Ishikawa (cell line): ENCODE measurements at regions not wholly inside any gene's neighbourhood (a gene's known extent, or its start where the extent isn't known, plus 50 kb on each side); places are given as distances from the start of the nearest gene placed in this dataset.

Experiments
- CEBPB ChIP-seq: IDR thresholded peaks from 2 replicates; pipeline ENCODE4 v1.6.1; 2012
- CREB1 ChIP-seq: IDR thresholded peaks from 2 replicates; pipeline ENCODE4 v1.6.1; 2012; ENCODE audit warnings: low read depth
- EGR1 ChIP-seq: IDR thresholded peaks from 2 replicates; pipeline ENCODE4 v1.6.1; 2012
- EP300 ChIP-seq: IDR thresholded peaks from 2 replicates; pipeline ENCODE4 v1.6.1; 2012; ENCODE audit warnings: borderline replicate concordance
- FOXM1 ChIP-seq: IDR thresholded peaks from 2 replicates; pipeline ENCODE4 v1.6.1; 2012; ENCODE audit warnings: low read depth, borderline replicate concordance
- NFIC ChIP-seq: IDR thresholded peaks from 2 replicates; pipeline ENCODE4 v1.6.1; 2012
- RAD21 ChIP-seq: IDR thresholded peaks from 2 replicates; pipeline ENCODE4 v1.6.1; 2012; ENCODE audit warnings: low read depth
- TAF1 ChIP-seq: IDR thresholded peaks from 2 replicates; pipeline ENCODE4 v1.6.1; 2012; ENCODE audit warnings: low read depth, mild to moderate bottlenecking
- TCF12 ChIP-seq: IDR thresholded peaks from 2 replicates; pipeline ENCODE4 v1.6.1; 2012; ENCODE audit warnings: low read depth
- TEAD4 ChIP-seq: IDR thresholded peaks from 2 replicates; pipeline ENCODE4 v1.6.1; 2012
- YY1 ChIP-seq: IDR thresholded peaks from 2 replicates; pipeline ENCODE4 v1.6.1; 2012; ENCODE audit warnings: low read depth
- ZBTB7A ChIP-seq: IDR thresholded peaks from 2 replicates; pipeline ENCODE4 v1.6.1; 2012; ENCODE audit warnings: low read depth
- TF ChIP-seq, protein P1 (sequence below): IDR thresholded peaks from 2 replicates; pipeline ENCODE4 v1.6.1; 2012
- TF ChIP-seq, protein P2 (sequence below): IDR thresholded peaks from 2 replicates; pipeline ENCODE4 v1.6.1; 2012
- TF ChIP-seq, protein P3 (sequence below): IDR thresholded peaks from 2 replicates; pipeline ENCODE4 v1.6.1; 2012; ENCODE audit warnings: low read depth, mild to moderate bottlenecking

DNA sequence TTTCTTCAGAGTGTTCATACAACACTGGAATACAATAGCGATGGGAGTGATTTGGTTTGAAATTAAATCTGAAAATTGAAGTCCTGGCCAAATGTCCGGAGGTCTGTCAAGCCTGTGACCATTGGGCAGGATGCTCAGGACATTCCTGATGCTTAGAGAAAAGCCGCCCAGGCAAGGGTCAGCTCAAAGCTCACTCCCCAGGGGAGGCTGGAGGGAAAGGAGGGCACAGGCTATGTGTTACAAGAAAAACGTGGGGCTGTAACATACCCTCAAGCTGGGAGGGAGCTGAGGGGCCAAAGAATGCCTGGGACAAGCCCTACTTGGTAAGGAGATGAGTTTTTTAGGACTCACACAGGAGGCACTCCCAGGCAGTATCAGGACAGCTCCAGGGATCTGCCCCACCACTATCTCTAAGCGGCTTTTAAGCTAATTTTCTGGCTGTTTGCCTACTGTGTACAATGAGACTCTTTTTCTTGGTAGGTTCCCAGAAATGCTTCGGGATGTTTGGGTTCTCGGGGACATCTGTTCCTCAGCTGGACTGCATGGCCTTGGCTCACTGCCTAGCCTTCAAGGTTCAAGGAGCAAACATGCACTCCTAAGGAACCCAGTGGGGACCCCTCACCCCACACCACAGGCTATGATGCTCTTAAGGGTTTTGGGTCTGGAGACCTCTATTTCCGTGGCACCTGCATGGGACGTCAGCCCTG is 500.1 kb downstream of the BRD1 start:
- no peak for TF ChIP-seq EGR1
- TF ChIP-seq FOXM1: no peak
- TF ChIP-seq, protein P1, sequence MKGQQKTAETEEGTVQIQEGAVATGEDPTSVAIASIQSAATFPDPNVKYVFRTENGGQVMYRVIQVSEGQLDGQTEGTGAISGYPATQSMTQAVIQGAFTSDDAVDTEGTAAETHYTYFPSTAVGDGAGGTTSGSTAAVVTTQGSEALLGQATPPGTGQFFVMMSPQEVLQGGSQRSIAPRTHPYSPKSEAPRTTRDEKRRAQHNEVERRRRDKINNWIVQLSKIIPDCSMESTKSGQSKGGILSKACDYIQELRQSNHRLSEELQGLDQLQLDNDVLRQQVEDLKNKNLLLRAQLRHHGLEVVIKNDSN: no peak
- no peak for TF ChIP-seq ZBTB7A
- no peak for TF ChIP-seq TEAD4
- no peak for TF ChIP-seq RAD21
- no peak for TF ChIP-seq TAF1
- TF ChIP-seq TCF12: no peak
- no peak for TF ChIP-seq CEBPB
- no peak for TF ChIP-seq EP300
- TF ChIP-seq CREB1: no peak
- TF ChIP-seq, protein P2, sequence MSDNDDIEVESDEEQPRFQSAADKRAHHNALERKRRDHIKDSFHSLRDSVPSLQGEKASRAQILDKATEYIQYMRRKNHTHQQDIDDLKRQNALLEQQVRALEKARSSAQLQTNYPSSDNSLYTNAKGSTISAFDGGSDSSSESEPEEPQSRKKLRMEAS: no peak
- TF ChIP-seq, protein P3, sequence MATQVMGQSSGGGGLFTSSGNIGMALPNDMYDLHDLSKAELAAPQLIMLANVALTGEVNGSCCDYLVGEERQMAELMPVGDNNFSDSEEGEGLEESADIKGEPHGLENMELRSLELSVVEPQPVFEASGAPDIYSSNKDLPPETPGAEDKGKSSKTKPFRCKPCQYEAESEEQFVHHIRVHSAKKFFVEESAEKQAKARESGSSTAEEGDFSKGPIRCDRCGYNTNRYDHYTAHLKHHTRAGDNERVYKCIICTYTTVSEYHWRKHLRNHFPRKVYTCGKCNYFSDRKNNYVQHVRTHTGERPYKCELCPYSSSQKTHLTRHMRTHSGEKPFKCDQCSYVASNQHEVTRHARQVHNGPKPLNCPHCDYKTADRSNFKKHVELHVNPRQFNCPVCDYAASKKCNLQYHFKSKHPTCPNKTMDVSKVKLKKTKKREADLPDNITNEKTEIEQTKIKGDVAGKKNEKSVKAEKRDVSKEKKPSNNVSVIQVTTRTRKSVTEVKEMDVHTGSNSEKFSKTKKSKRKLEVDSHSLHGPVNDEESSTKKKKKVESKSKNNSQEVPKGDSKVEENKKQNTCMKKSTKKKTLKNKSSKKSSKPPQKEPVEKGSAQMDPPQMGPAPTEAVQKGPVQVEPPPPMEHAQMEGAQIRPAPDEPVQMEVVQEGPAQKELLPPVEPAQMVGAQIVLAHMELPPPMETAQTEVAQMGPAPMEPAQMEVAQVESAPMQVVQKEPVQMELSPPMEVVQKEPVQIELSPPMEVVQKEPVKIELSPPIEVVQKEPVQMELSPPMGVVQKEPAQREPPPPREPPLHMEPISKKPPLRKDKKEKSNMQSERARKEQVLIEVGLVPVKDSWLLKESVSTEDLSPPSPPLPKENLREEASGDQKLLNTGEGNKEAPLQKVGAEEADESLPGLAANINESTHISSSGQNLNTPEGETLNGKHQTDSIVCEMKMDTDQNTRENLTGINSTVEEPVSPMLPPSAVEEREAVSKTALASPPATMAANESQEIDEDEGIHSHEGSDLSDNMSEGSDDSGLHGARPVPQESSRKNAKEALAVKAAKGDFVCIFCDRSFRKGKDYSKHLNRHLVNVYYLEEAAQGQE: no peak

DNA sequence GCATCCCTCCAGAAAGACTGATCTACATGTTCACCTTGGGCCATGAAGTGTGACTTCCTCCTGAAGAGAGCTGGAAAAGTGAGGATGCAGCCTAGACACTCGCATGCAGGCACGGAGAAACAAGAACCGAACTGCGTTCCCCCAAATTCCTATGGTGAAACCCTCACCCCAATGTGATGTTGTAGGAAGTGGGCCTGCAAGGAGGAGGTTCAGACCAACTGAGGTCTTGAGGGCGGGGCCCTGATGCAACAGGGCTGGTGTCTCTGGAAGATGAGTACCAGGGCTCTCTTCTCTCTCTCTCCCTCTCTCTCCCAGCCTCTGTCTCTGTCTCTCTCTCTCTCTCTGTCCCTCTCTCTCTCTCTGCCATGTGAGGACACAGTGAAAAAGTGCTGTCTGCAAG is 501.1 kb downstream of the BRD1 start:
- TF ChIP-seq YY1: no peak
- TF ChIP-seq CEBPB: no peak
- no peak for TF ChIP-seq EP300
- no peak for TF ChIP-seq ZBTB7A
- no peak for TF ChIP-seq CREB1
- TF ChIP-seq RAD21: no peak
- no peak for TF ChIP-seq TEAD4
- TF ChIP-seq TCF12: no peak
- TF ChIP-seq TAF1: no peak
- TF ChIP-seq, protein P2: no peak
- no peak for TF ChIP-seq FOXM1
- no peak for TF ChIP-seq EGR1
- TF ChIP-seq NFIC: no peak
- TF ChIP-seq, protein P1: no peak
- TF ChIP-seq, protein P3: no peak

GRCh38 chr22:49325531-49326395 is 501.9 kb downstream of the BRD1 start:
- no peak for TF ChIP-seq TCF12
- TF ChIP-seq CREB1: no peak
- TF ChIP-seq TAF1: no peak
- no peak for TF ChIP-seq RAD21
- TF ChIP-seq ZBTB7A: no peak
- no peak for TF ChIP-seq FOXM1
- TF ChIP-seq EGR1: no peak
- TF ChIP-seq, protein P2: no peak
- no peak for TF ChIP-seq NFIC
- no peak for TF ChIP-seq TEAD4
- no peak for TF ChIP-seq YY1
- TF ChIP-seq, protein P1: no peak
- TF ChIP-seq EP300: no peak
- no peak for TF ChIP-seq CEBPB
- TF ChIP-seq, protein P3: no peak
